NCI-H187 (cell line): ENCODE measurements at regions not wholly inside any gene's neighbourhood (a gene's known extent, or its start where the extent isn't known, plus 50 kb on each side); places are given as distances from the start of the nearest gene placed in this dataset.

Source experiments
- DNase-seq, 2 experiments: peaks; one replicate each; lab custom pipeline; 2025; lab: John Stamatoyannopoulos, UW

DNA sequence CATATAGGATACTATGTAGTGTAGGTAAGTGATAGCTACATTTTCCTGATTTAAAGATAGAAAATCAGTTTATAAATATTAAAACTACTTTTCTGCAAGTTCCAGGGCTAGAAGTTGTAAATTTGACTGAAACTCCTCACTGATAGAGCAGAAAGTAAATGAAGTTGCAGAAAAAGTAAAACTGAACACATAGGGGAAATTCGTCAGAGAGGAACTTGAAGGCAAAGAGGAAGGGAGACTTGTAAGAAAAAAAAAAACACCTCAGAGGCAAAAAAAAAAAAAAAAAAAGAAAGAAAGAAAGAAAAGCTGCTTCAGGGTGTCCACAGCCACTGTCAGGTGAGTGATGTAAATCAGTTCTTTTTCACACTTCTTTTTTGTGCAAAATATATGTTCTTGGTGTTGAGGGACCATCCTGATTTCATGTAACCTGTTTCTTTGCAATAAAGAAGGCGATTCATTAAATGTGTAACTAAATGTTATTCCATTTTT, 336.2 kb upstream of the ZNF462 start:
- DNase-seq: no peak

DNA sequence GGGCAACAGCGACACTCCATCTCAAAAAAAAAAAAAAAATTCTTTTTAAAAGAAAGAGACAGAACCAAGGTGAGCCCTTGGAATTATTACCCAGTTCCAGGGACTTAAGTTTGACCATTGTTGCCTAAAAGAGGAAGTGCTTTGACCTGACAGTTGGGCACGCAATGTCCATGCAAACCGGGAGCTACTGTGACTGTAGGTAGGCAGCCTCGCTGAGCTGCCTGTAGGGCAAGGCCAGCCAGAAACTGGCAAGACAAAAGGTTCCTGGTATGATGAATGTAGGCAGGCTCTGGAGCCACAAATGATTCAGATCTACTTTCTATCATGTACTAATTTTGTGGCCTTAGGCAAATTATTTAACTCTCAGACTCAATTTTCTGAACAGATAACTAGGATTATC, 334.8 kb upstream of the ZNF462 start:
- no peak for DNase-seq

DNA sequence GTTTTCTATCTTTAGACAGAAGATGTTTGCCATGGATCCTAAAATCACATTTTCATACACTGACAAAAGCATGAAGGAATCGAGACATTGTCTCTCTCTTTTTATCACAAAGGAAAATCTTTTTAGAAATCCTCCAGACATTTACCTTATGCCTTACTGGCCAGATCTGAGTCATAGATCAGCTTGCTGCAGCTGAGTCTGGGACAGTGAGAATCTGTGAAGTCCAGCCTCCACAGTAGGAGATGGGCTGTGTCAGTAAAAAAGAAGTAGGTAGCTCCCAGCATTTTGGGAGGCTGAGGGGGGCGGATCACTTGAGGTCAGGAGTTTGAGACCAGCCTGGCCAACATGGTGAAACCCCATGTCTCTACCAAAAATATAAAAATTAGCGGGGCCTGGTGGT, 333.4 kb upstream of the ZNF462 start:
- DNase-seq: no peak

DNA sequence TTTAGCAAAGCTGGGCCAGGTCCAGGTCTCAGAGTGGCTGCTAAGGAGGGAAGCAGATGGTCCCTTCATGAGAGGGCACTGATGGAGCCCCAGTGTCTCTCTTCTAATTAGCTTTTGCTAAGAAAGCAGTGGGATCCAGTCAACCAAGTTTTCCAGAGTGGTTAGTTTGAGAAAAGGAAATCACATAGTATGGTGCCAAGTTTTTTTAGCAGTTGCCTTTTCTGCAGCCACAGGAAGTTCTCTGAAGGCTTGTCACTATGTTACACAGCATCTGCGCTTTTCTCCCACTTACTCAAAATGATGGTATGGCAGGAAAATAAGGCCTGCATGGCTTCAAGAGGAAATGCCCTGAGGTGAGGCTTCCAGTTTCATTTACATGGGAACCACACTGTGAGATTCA, 331.5 kb upstream of the ZNF462 start:
- no peak for DNase-seq

DNA sequence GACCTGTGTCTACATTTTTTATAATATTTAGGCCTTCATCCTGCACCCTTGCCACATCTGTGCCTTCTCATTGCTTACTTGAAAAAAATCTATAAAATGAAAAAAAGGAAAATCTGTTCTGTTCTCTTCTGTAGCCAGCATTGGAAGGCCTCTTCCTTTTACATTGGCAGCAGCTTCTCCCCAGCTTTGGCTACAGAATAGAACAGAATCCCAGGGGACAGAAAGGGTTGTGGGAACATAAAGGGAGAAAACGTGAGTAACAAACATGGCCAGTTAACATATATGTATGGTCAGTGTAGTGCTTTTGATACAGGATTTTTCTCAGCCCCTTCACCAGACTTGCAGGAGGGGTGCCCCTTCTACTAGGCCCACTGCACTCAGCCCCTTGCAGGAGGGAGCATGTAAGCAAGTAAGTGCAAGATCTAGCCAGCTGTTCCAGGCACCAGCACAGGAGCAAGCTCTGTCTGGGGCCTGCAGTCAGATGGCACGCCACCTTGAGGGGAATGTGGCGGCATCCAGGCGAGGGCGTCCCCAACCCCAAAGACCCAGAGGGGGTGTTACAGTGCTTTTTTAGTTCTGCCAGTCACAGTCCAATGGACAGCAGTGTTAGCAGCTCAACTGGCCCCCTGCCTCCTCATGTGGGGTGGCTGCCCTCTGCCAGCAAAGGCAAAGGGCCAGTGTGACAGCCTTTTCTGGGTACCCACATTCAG, 330.5 kb upstream of the ZNF462 start:
- DNase-seq: no peak

DNA sequence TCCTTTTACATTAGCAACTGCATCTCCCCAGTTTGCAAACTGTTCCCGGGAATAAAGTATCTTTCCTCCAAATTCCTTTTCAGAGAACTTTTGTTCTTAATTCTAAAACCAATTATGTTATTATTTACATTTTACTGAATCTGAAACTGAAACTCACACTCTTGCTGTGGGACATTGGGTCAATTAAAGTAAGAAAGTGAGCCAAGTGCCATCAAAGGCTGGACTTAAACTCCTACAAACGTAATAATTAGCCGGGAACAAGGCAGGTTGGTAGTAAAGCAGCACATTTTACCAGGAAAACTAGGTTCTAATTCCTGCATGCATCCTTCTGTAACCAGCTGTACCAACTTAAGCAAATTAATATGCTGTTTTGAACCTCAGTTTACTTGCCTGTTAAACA, 328.2 kb upstream of the ZNF462 start:
- no peak for DNase-seq

DNA sequence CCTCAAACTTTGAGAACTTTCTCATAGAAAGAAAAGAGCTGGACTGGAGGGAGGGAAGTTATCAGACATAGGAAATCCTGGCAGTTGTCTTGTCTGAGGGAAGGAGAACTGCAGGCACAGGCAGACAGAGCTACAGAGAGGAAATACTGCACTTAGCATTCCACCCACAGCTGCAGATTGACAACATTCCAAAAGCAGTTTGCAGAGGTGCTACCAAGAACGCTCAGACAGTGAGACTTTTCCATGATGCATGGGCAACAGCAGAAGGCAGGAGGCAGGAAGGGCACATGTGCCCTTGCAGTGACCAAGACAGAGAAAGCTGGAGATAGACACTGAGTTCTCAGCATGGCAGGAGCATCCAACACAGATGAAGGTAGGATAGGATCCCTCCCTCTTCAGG, 327.5 kb upstream of the ZNF462 start:
- DNase-seq: no peak

DNA sequence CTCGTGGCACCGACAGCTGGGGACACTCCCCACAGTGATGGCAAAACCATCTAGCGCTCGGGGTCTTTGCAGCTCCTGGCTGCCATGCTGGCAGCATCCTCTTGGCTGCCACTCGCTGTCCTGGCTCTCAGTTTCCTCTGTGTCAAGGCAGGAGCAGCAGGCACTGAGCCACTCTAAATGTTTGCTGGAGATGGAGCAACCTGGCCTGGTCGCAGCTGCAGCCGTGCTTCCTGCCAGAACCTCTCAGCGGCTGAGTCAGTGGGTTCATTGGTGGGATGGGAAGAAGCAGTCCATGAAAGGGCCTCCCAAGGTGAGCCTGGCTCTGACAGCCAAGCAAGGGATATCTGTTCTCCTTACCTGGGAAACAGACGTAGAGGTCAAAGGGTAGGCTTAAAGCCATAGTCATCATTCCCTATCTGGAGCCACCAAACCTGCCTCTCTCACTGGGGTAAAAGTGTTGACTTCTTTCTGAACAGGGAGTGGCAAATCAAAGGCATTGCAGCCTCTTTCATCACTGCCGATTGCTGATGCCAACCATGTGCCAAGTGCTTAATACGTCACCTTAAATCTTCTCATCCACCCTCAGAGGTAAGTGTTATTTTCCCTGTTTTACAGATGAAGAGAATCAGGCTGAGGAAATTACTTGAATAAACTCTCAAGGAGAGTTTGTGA, 304.8 kb upstream of the ZNF462 start:
- no peak for DNase-seq

DNA sequence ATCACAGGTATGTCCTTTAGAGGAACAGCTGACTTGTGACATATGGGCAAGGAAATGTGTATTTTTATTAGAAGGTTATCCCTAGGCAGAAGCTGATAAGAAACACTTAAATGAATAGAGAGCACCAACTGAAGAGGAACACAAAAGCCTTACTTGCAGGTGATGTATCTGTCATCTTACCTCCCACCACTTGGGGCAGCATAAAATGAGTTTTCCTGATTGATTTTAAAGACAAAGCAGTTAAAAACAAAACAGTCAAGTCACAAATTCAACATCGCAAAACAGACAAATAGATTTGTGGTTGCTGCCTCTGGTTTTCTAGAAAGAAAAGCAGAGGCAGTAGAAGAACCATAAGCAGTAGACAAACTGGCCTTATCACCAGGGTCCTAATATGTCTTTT, 302.4 kb upstream of the ZNF462 start:
- DNase-seq: no peak

DNA sequence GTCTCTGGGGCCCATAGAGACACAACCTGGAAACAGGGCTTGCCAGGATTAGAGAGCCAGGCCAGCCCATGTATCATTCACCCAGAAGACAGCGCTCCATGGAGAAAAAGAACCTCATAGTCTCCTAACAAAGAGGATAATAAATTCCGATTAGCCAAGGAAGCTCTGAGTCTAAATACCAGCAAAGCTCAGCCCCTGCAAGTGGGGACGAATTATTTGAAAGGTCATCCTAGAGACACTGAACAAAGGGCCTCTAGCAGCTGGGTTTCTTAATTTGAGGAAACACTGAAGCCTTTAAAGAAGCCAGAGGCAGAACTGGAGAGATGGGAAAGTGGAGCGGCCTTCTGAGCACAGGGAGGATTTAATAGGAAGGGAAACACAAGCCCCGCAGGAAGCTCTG, 287.1 kb upstream of the ZNF462 start:
- DNase-seq: no peak

DNA sequence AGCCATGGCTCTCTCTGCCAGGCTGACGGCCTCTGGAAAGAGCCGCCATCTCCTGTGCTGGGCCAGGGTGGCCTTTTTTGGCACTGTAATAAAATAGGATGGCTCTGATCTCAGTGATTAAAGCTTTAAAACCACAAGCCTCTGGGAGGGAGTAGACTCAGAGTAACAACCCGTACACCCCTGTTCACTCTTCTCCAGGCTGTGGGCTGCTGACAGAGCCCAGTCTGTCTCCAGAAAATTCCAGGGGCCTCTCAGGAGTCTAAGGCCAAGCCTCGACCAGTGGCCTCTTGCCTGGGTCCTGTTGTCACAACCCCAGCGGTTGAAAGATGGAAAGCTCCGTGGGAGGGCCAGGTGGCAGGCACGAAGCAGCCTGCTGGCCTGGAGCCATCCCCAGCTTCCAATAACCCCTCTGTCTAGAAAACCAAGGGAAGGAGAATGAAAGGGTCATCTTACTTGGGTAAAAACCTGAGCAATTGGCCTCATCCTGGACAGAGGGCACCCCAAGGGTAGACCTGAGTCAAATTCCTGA, 286.7 kb upstream of the ZNF462 start:
- DNase-seq: no peak

DNA sequence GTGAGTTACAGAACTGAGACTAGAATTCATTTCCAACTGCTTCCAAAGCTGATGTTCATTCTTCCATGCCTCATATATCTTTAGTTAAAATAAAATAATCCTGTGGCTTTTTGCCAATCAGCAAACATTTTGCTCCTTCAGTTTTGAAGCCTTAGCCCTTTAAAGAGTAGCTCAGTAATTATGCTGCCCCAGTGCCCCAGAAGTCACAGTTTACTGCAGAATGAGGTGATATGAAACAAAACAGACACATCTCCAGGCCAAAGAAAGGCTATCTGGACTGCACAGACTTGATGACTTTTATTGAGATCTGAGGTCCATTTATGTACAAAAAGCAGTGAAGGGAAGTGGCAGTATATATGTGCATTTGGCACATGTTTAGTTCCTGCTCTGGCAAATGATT, 285.8 kb upstream of the ZNF462 start:
- DNase-seq: no peak

DNA sequence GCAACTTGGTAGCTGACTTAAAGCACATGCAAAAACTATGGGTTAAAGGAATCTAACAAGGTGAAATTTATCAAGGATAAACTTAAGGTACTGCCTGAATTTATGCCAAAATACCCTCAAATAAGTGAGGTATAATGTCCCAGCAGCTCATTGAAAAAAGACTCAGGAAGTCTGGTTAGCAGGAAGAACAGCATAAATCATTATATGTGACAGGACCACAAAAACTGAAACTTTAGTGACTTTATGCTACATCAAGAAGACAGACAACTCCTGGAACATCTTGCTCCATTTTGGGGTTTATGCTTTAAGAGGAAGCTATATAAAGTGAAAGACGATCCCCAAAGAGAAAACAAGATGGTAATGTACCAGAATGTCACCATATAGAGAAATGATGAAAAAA, 282.4 kb upstream of the ZNF462 start:
- no peak for DNase-seq

DNA sequence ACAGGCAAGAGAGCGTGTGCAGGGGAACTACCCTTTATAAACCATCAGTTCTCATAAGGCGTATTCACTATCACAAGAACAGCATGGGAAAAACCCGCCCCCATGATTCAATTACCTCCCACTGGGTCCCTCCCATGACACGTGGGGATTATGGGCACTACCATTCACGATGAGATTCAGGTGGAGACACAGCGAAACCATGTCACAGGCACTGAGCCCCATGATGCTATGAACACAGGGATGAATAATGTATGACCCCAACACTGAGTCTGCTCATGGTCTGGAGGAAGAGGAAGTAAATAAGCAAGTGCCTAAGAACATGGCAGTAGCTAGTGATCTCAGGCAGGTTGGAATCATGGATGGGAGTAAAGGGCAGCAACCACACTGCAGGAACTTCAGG, 281.0 kb upstream of the ZNF462 start:
- no peak for DNase-seq

DNA sequence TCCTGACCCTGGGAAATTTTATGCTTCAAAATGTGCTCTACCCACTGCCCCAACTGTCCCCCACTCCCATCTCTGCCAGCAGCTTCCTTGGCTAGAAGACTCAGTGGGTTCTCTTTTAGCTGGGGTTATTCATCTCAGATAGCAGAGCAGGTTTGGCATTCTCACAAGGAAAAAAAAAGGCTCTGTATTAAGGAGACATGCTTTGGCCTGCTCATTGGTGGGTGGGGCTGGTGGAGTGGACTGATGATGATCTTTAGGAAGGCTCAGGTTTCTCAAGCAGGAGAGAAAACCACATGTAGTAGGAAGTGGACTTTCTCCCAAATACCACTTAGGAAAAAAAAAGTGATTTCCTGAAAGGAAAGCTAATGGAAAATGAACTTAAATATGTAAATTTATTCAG, 279.2 kb upstream of the ZNF462 start:
- no peak for DNase-seq

DNA sequence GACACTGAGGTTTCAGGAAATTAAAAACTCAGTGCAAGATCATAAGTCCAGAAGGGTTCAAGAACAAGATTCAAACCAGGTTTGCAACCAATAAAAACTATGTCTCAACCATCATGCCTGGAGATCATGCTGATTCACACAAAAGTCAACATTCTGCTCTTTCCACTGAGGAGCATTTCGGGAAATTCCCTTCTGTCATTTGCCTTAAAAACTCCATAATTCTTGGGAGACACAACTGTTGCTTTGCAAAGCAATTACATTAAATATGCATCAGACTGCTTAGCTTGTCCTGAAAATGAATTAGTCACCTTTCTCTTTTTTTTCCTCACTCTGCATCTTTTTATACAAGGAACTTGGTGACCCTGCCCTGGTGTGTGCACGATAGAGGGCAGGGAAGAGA, 275.9 kb upstream of the ZNF462 start:
- DNase-seq: no peak

DNA sequence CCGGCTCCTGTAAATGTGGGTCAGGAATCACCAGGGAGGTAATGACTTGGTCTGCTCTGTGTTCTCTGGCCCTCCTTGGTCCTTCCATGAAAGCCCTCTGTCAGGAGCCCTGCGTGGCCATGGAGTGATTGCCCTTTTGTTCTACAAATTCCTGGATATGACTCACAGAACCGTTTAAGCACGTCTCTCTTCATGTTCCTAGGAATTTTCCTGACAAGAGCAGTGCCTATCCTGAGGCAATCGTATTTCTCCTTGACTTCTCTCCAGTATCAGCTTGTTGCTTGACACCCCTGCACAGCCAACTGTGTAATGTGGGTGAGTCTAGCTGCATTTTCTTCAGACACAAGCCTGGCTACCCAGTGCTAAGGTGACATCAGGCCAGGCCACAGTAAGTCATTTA, 274.3 kb upstream of the ZNF462 start:
- DNase-seq: no peak

DNA sequence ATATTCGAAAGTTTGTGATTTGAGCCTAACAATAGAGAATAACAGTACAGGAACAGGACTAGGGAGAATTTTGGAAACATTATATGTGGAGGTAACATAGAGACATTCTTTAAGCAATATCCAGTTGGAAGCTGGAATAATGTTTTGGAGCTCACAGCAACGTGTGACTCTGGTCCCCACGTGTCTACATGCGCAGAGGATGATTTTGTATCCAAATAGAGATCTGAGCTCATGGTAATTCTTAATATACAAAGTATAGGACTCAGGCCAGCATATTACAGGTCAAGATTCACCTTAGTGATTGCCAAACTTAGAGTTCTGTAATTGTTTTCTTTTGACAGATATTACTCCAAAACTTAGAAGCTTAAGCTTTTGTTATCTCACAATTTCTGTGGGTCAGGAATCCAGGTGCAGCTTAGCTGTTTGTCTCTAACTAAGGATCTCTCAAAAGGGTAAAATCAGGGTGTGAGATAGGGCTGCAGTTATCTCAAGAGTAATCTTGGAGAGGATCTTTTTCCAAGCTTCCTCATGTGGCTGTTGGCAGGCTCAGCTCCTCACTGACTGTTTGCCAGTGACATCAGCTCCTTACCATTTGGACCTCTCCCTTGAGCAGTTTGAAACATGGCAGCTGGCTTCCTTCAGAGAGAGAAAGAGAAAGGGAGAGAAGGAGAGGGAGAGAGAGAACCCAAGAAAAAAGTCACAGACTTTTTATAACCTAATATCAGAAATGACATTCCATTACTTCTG, 272.0 kb upstream of the ZNF462 start:
- DNase-seq: no peak

DNA sequence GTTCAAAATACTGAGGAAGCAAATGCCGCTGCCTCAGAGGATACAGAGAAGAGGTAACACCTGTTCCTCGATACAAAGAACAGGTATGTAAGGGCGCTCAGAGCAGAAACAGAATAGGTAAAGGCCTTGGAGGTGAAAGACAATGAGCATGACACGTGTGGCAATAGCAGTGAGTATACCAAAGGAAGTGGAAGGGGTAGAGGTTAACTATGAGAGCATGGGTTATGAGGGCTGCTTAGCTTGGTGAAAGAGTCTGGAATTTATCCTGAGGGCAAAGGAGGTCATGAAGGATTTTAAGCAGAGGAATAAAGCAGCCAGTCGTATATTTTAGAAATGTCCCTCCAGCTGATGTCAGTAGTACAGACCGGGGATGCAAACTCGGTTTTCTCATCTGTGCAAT, 269.8 kb upstream of the ZNF462 start:
- no peak for DNase-seq

DNA sequence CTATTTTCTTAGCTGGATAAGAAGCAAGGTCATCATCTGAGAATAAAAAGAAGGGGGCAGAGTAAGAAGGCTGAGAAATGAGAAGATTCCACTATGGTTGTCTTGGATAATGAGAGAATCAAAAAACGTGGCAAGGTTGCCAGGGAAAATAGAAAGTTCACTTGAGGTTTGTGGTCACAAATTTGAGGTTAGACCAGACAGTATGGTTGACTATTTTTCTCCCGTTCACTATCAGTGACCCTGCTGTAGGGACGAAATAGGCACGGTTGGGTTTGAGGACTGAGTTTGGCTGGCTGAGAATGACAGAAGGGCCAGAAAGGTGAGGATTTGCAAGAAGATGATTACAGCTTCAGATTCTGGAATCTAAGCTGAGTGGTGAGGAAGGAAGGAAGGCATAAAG, 266.0 kb upstream of the ZNF462 start:
- no peak for DNase-seq

DNA sequence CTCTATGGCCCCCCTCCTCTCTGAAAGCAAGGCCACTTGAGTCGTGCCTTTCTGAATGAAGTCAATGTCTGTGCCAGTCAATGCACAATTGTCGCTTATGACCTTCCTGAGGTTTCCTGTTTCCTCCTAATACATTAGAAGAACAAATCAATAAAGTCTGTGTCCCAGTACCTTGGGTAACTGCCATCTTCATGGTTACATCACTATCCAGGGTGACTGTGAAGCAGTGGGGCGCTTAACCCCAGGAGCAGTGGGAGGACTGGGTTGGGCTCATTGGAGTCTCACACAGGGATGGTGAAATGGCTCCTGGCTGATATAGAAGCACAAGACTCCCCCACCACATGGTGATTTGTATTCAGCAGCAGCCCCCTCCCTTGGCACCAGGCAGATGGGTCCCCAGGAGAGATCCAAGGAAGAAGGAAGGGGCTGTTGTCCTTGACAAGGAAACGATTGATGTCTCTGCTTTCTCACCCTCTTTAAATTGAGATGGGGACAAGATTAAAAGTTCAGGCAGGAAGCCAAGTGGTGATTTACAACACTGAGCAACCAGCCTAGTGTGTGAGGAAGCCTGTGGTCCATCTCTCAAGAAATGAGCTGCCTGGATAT, 261.9 kb upstream of the ZNF462 start:
- DNase-seq: no peak

DNA sequence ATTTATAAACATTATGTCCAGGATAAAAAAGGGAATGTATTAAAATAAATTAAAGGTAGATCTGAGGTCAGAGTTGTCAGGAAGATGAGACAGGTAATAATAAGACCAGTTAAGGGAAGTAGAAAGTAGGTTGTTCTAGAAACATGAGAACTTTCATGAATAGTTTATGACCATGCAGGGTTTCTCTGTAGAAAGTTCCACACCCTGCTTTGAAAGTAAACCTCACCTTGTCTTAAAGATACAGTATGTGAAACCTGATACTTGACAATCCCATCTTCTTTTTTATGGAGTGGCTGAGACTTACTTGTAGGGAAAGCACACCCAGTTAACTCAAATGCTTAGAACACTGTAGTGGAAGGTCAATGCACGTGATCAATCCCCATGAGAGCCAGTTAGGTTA, 260.6 kb upstream of the ZNF462 start:
- DNase-seq: no peak
